Fibroblast of pulmonary artery (primary cell): ENCODE measurements at regions not wholly inside any gene's neighbourhood (a gene's known extent, or its start where the extent isn't known, plus 50 kb on each side); places are given as distances from the start of the nearest gene placed in this dataset.

Experiments
- DNase-seq: peaks from one replicate; pipeline ENCODE4 v3.0.0-alpha.2; 2010; ENCODE audit warnings: low read depth
- H3K4me3 ChIP-seq: replicated peaks from 2 replicates; pipeline ENCODE4 v1.5.1; 2011; ENCODE audit warnings: low read depth, mild to moderate bottlenecking, control low read depth, low read length, moderate library complexity
- CTCF ChIP-seq: IDR thresholded peaks from 2 replicates; pipeline ENCODE4 v1.5.1; 2011; ENCODE audit warnings: mild to moderate bottlenecking, control low read depth, low read length, inconsistent platforms; ENCODE audit errors: missing control alignments

DNA sequence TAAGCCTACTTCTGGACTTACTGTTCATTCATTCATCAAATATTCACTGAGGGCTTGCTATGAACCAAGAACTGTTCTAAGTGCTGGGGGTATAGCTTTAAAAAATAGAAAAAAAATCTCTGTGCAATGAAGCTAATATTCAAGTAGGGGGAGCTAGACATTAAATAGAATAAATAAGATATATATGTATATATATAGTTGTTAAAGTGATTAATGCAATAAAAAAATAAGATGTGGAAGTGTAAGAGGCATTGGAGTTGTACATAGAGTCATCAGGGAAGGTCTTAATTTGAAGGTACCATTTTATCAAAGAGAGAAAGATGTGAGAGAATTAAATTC is 181.2 kb upstream of the AGR3 start:
- peak; percentile 42 for DNase-seq
- TF ChIP-seq CTCF: peak; percentile 34
- no peak overlapping the region for H3K4me3 ChIP-seq

GRCh38 chr7:17067691-17068090 is 185.9 kb upstream of the AGR3 start:
- H3K4me3 ChIP-seq: no peak overlapping the region
- TF ChIP-seq CTCF: no peak

GRCh38 chr7:17069146-17069545 is 187.4 kb upstream of the AGR3 start:
- TF ChIP-seq CTCF: no peak
- DNase-seq: no peak

More at GRCh38 chr7:17067691-17068090, 185.9 kb upstream of the AGR3 start:
- no peak for DNase-seq

GRCh38 chr7:17070231-17070708 is 188.5 kb upstream of the AGR3 start:
- DNase-seq: peak; percentile 34
- no peak overlapping the region for H3K4me3 ChIP-seq
- TF ChIP-seq CTCF: no peak

More at GRCh38 chr7:17069146-17069545, 187.4 kb upstream of the AGR3 start:
- H3K4me3 ChIP-seq: no peak overlapping the region

DNA sequence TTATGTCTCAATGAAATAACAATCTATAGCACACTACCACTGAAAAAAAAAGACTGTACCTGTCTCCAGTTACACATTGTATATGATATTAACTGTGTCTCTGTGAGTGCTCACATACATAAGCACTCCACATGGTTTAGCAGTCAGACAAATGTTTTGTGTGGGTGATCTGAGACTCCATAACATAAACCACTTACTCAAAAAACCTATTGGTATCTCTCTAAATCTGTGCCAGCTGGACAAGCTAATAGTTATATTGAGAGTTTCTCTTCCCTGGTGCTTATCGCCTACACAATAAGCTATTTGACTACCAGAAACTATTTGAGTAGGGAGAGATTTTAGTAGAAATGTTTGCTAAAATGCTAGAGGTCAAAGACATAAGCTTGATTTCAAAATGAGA is 190.1 kb upstream of the AGR3 start:
- no peak for DNase-seq
- TF ChIP-seq CTCF: no peak

DNA sequence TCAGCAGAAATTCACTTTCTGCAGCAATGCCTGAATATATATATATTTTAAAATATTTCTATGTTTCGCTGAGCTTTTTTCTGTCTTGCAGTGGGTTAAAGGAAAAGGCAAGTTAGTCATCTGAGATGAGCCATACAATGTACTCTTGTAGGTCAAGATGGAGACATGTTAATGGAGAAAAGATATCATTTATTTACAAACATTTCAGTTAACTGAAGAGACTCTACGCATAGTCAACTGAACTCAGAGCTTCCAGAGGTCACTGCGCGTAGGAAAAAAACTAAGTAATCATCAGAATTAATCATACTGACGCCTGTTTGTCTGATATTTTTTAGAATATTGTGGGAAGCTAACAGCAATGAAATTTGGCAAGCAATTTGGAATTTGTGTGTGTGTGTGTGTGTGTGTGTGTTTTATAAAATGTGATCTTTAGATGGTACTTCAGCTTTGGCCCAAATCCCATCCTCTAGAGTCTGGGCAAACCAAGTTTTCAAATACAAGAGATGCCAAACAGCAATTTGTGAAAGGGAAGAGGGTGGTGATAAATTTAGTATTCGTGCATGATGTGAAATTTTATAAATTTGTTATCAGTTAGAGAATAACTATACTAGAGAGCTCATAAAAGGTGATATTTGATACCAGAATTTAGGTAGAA is 193.9 kb upstream of the AGR3 start:
- no peak for TF ChIP-seq CTCF
- H3K4me3 ChIP-seq: no peak overlapping the region
- DNase-seq: no peak

More for the DNA sequence above, 190.1 kb upstream of the AGR3 start:
- no peak overlapping the region for H3K4me3 ChIP-seq

DNA sequence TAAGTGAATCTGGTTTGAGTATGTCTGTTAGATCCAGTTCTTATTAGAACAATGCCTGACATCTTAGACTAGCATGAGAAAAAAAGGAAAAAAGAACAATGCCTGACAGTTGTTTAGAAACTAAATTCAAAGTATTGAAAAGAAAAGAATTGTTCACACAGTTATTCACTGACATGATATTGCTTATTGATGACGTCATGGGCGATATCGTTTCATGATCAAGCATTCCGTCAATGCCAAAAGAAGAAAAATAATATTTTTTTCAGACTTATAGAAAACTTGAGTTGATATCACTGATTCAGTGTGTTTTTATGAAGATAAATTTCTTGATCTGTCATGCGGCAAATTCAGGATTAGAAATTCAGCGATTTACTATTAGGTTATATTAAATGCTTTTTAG is 196.5 kb upstream of the AGR3 start:
- no peak overlapping the region for H3K4me3 ChIP-seq
- no peak for DNase-seq
- no peak for TF ChIP-seq CTCF
